H9 (cell line): ENCODE measurements at regions not wholly inside any gene's neighbourhood (a gene's known extent, or its start where the extent isn't known, plus 50 kb on each side); places are given as distances from the start of the nearest gene placed in this dataset.

Experiments used
- DNase-seq: peaks from one replicate; pipeline ENCODE4 v3.0.0-alpha.2; 2017
- H2AFZ ChIP-seq: one replicate; pipeline ENCODE4 v1.6.1; 2013; ENCODE audit warnings: mild to moderate bottlenecking, low read length, control low read depth, moderate library complexity
- H2AK5ac ChIP-seq: 2 replicates; pipeline ENCODE4 v1.6.1; 2013; ENCODE audit warnings: low read length, control low read depth, mixed read lengths; ENCODE audit not compliant: insufficient read length
- H2BK120ac ChIP-seq: one replicate; pipeline ENCODE4 v1.6.1; 2013; ENCODE audit warnings: low read depth, mild to moderate bottlenecking, low read length, control low read depth, inconsistent platforms; ENCODE audit not compliant: poor library complexity, severe bottlenecking
- H2BK12ac ChIP-seq: 2 replicates; pipeline ENCODE4 v1.6.1; 2013; ENCODE audit warnings: low read length, control low read depth, mixed read lengths, low read depth; ENCODE audit not compliant: insufficient read length
- H2BK15ac ChIP-seq: 2 replicates; pipeline ENCODE4 v1.6.1; 2013; ENCODE audit warnings: low read depth, low read length, control low read depth
- H2BK20ac ChIP-seq: one replicate; pipeline ENCODE4 v1.6.1; 2013; ENCODE audit warnings: low read depth, mild to moderate bottlenecking, low read length, control low read depth, inconsistent platforms; ENCODE audit not compliant: poor library complexity, severe bottlenecking
- H2BK5ac ChIP-seq: 2 replicates; pipeline ENCODE4 v1.6.1; 2013; ENCODE audit warnings: low read length, control low read depth, mixed read lengths; ENCODE audit not compliant: insufficient read length
- H3K14ac ChIP-seq: 2 replicates; pipeline ENCODE4 v1.6.1; 2013; ENCODE audit warnings: low read length, control low read depth; ENCODE audit not compliant: insufficient read depth
- H3K18ac ChIP-seq: 2 replicates; pipeline ENCODE4 v1.6.1; 2013; ENCODE audit warnings: low read depth, mild to moderate bottlenecking, mixed read lengths, low read length, control low read depth; ENCODE audit not compliant: insufficient read length
- H3K23ac ChIP-seq: 2 replicates; pipeline ENCODE4 v1.6.1; 2013; ENCODE audit warnings: low read length, control low read depth, mixed read lengths, low read depth; ENCODE audit not compliant: insufficient read length
- H3K23me2 ChIP-seq: 2 replicates; pipeline ENCODE4 v1.6.1; 2013; ENCODE audit warnings: low read depth, mild to moderate bottlenecking, mixed read lengths, low read length, control low read depth; ENCODE audit not compliant: insufficient read length, poor library complexity, severe bottlenecking
- H3K27ac ChIP-seq: 2 replicates; pipeline ENCODE4 v1.5.1; 2013; ENCODE audit warnings: low read length, control low read depth, mixed read lengths, low read depth; ENCODE audit not compliant: insufficient read length
- H3K27me3 ChIP-seq: 2 replicates; pipeline ENCODE4 v1.6.1; 2013; ENCODE audit warnings: low read length, control low read depth, inconsistent platforms; ENCODE audit not compliant: insufficient read depth
- H3K4ac ChIP-seq: 2 replicates; pipeline ENCODE4 v1.6.1; 2013; ENCODE audit warnings: low read depth, mild to moderate bottlenecking, control low read depth, inconsistent platforms, low read length, moderate library complexity
- H3K4me1 ChIP-seq: 2 replicates; pipeline ENCODE4 v1.6.1; 2013; ENCODE audit warnings: low read length, control low read depth, inconsistent platforms; ENCODE audit not compliant: insufficient read depth
- H3K4me2 ChIP-seq: 2 replicates; pipeline ENCODE4 v1.6.1; 2013; ENCODE audit warnings: low read length, control low read depth, mixed read lengths; ENCODE audit not compliant: insufficient read length, insufficient read depth
- H3K56ac ChIP-seq: 2 replicates; pipeline ENCODE4 v1.6.1; 2013; ENCODE audit warnings: low read depth, mild to moderate bottlenecking, mixed read lengths, low read length, control low read depth; ENCODE audit not compliant: insufficient read length
- H3K79me1 ChIP-seq: 2 replicates; pipeline ENCODE4 v1.6.1; 2013; ENCODE audit warnings: low read depth, mild to moderate bottlenecking, moderate library complexity, low read length, control low read depth, inconsistent platforms; ENCODE audit not compliant: insufficient read depth, poor library complexity, severe bottlenecking
- H3K79me2 ChIP-seq: 2 replicates; pipeline ENCODE4 v1.6.1; 2013; ENCODE audit warnings: low read length, control low read depth, inconsistent platforms; ENCODE audit not compliant: insufficient read depth
- H3K9ac ChIP-seq: 2 replicates; pipeline ENCODE4 v1.6.1; 2013; ENCODE audit warnings: low read length, control low read depth, mixed read lengths; ENCODE audit not compliant: insufficient read length; ENCODE audit errors: extremely low read depth
- H3K9me3 ChIP-seq: one replicate; pipeline ENCODE4 v1.6.1; 2013; ENCODE audit warnings: low read depth, low read length, inconsistent platforms; ENCODE audit not compliant: control insufficient read depth
- H3T11ph ChIP-seq: one replicate; pipeline ENCODE4 v1.6.1; 2013; ENCODE audit warnings: mild to moderate bottlenecking, low read length, control low read depth, inconsistent platforms
- H4K20me1 ChIP-seq: one replicate; pipeline ENCODE4 v1.6.1; 2013; ENCODE audit not compliant: control insufficient read depth, insufficient read length, insufficient read depth
- H4K5ac ChIP-seq: 2 replicates; pipeline ENCODE4 v1.6.1; 2013; ENCODE audit warnings: low read depth, mild to moderate bottlenecking, mixed read lengths, low read length, control low read depth; ENCODE audit not compliant: insufficient read length
- H4K8ac ChIP-seq: replicated peaks from 2 replicates; pipeline ENCODE4 v1.6.1; 2013; ENCODE audit warnings: low read length, control low read depth, mixed read lengths, low read depth; ENCODE audit not compliant: insufficient read length
- H4K91ac ChIP-seq: 2 replicates; pipeline ENCODE4 v1.6.1; 2013; ENCODE audit warnings: low read depth, mild to moderate bottlenecking, moderate library complexity, mixed read lengths, low read length, control low read depth; ENCODE audit not compliant: insufficient read length
- H3K27ac Mint-ChIP-seq, 3 experiments: 2 replicates in 2 of 3; 3 replicates in 1 of 3; pipeline ENCODE4 v1.8.0; 2020 to 2021; ENCODE audit warnings: mixed read lengths in 3 of 3, mild to moderate bottlenecking in 1 of 3, moderate library complexity in 1 of 3
- H3K27me3 Mint-ChIP-seq: 2 replicates; pipeline ENCODE4 v1.8.0; 2021; ENCODE audit warnings: low read depth, mild to moderate bottlenecking, moderate library complexity, mixed read lengths
- H3K36me3 Mint-ChIP-seq, 3 experiments: 2 replicates in 2 of 3; 3 replicates in 1 of 3; pipeline ENCODE4 v1.8.0; 2020 to 2021; ENCODE audit warnings: low read depth in 3 of 3, mixed read lengths in 3 of 3; ENCODE audit not compliant: insufficient read depth in 1 of 3
- H3K4me1 Mint-ChIP-seq, 2 experiments: 2 replicates each; pipeline ENCODE4 v1.8.0; 2020; ENCODE audit warnings: mixed read lengths in 2 of 2
- H3K4me3 Mint-ChIP-seq, 2 experiments: 2 replicates in 1 of 2; 3 replicates in 1 of 2; pipeline ENCODE4 v1.8.0; 2020 to 2021; ENCODE audit warnings: mild to moderate bottlenecking in 2 of 2, mixed read lengths in 2 of 2, moderate library complexity in 1 of 2
- H3K9me3 Mint-ChIP-seq, 2 experiments: 2 replicates in 1 of 2; 3 replicates in 1 of 2; pipeline ENCODE4 v1.8.0; 2020; ENCODE audit warnings: mild to moderate bottlenecking in 2 of 2, mixed read lengths in 2 of 2, moderate library complexity in 1 of 2
- WGBS: extraction: QIAGEN DNeasy Blood & Tissue Kit; methylation state at CpG from one replicate; pipeline ENCODE4 v1.1.7; 2013; ENCODE audit warnings: missing lambda C conversion rate, low lambda C conversion rate, mixed read lengths; ENCODE audit not compliant: insufficient read length; ENCODE audit errors: extremely low coverage; 5-methylcytosine and 5-hydroxymethylcytosine counted together
- TF ChIP-seq, protein P1 (sequence below): fragments of 200-600 bp; sonication (generic); conservative IDR thresholded peaks from 3 replicates; pipeline ENCODE4 v1.8.0; 2021; ENCODE audit warnings: antibody characterized with exemption, mild to moderate bottlenecking

DNA sequence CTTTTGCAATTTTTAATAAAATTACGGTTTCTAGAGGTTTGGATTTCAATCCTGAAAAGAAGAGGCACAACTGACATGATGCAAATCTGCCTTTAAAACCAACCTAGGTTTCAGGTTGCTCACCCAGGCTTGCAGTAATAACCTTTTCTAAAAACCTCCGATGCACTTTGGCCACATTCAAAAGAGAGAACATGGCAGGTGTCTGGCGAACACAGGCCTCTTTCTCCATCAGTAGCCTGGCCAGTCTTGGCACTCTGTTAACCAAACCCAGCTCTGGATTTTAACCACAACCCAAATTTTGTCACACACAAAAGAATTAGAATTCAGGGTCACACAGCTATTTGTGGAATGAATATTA lies 55.8 kb upstream of the MAFB start:
- Histone ChIP-seq H4K91ac (no peak overlapping the region), H3K79me2 (no peaks in the 10 kb centered on the region), H4K8ac (no peak overlapping the region), H3K23me2 (no peaks in the 10 kb centered on the region), H2AFZ (no peak overlapping the region), H3K9ac (no peak overlapping the region), H4K20me1 (no peaks in the 10 kb centered on the region), H3K14ac (no peak overlapping the region), H3K4me1 (no peaks in the 10 kb centered on the region), H2BK20ac (no peak overlapping the region), H3K9me3 (no peaks in the 10 kb centered on the region), H2BK120ac (no peak overlapping the region), H3K18ac (no peak overlapping the region), H2AK5ac (no peak overlapping the region), H3K4ac (no peak overlapping the region), H3K23ac (no peak overlapping the region), H4K5ac (no peak overlapping the region), H3K4me2 (no peak overlapping the region), H2BK15ac (no peak overlapping the region), H3K27ac (no peak overlapping the region), H3K56ac (no peak overlapping the region), H3K79me1 (no peaks in the 10 kb centered on the region), H3K27me3 (no peaks in the 10 kb centered on the region), H2BK12ac (no peak overlapping the region), H2BK5ac (no peak overlapping the region), H3T11ph (no peak overlapping the region)
- H3K27ac Mint-ChIP-seq: no peak overlapping the region
- H3K4me3 Mint-ChIP-seq: no peak overlapping the region
- H3K4me1 Mint-ChIP-seq: peaks cover 3% of the 10 kb centered on the region in 2 experiments; a peak in 2 of 4 replicates
- H3K9me3 Mint-ChIP-seq: no peaks in the 10 kb centered on the region
- TF ChIP-seq, protein P1, sequence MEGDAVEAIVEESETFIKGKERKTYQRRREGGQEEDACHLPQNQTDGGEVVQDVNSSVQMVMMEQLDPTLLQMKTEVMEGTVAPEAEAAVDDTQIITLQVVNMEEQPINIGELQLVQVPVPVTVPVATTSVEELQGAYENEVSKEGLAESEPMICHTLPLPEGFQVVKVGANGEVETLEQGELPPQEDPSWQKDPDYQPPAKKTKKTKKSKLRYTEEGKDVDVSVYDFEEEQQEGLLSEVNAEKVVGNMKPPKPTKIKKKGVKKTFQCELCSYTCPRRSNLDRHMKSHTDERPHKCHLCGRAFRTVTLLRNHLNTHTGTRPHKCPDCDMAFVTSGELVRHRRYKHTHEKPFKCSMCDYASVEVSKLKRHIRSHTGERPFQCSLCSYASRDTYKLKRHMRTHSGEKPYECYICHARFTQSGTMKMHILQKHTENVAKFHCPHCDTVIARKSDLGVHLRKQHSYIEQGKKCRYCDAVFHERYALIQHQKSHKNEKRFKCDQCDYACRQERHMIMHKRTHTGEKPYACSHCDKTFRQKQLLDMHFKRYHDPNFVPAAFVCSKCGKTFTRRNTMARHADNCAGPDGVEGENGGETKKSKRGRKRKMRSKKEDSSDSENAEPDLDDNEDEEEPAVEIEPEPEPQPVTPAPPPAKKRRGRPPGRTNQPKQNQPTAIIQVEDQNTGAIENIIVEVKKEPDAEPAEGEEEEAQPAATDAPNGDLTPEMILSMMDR: no peak
- DNase-seq: no peak
- H3K27me3 Mint-ChIP-seq: peaks cover 8% of the 10 kb centered on the region
- WGBS: no CpG with 5 or more reads among the region's 3 CpGs
- H3K36me3 Mint-ChIP-seq: no peaks in the 10 kb centered on the region
